Body of pancreas (tissue), 4 donors: ENCODE measurements at regions not wholly inside any gene's neighbourhood (a gene's known extent, or its start where the extent isn't known, plus 50 kb on each side); places are given as distances from the start of the nearest gene placed in this dataset.
A peak's percentile ranks its signal among the peaks of the same experiment; 100 is the strongest.

Source experiments
- ATAC-seq: fragments of 150-250 bp; one replicate; pipeline ENCODE4 v1.9.1; 2016
- DNase-seq, 4 donors: peaks; one replicate each; pipeline ENCODE4 v3.0.0-alpha.2; 2019
- H3K27ac ChIP-seq, 4 donors: fragments of 200-600 bp; sonication (generic); 1 replicate in 3 of 4; 2 replicates in 1 of 4; pipeline versions ENCODE4 v1.5.1 to v1.6.1; 2016 to 2019; ENCODE audit warnings: mild to moderate bottlenecking in 1 of 4, mixed read lengths in 1 of 4, moderate library complexity in 1 of 4
- H3K27me3 ChIP-seq, 2 donors: fragments of 200-600 bp; sonication (generic); one replicate each; pipeline ENCODE4 v1.6.0; 2016; ENCODE audit warnings: mild to moderate bottlenecking in 1 of 2
- H3K36me3 ChIP-seq, 2 donors: fragments of 200-600 bp; sonication (generic); replicated peaks in 1 of 2; 2 replicates each; pipeline ENCODE4 v1.5.1; 2016; ENCODE audit warnings: low read depth in 2 of 2; ENCODE audit not compliant: insufficient read depth in 1 of 2
- H3K4me1 ChIP-seq: fragments of 200-600 bp; sonication (generic); one replicate; pipeline ENCODE4 v1.6.0; 2016
- H3K4me3 ChIP-seq, 2 donors: fragments of 200-600 bp; sonication (generic); 1 replicate in 1 of 2; 2 replicates in 1 of 2; pipeline ENCODE4 v1.5.1; 2016 to 2019
- H3K9me3 ChIP-seq, 3 donors: fragments of 200-600 bp; sonication (generic); 1 replicate in 2 of 3; 2 replicates in 1 of 3; pipeline ENCODE4 v1.5.1; 2016
- POLR2A ChIP-seq, 3 donors: fragments of 450-650 bp; IDR thresholded peaks; one replicate each; pipeline ENCODE4 v1.6.1; 2016; ENCODE audit warnings: antibody characterized with exemption in 3 of 3, mild to moderate bottlenecking in 2 of 3
- WGBS, 2 donors: methylation state at CpG; one replicate each; pipeline ENCODE4 v1.1.5; 2017; 5-methylcytosine and 5-hydroxymethylcytosine counted together
- intact Hi-C: fragments of 100-400 bp; cut with DNase I; formaldehyde crosslinking; loops from one replicate; pipeline ENCODE4 v1.15.1; 2023
- TF ChIP-seq, protein P1 (sequence below), 7 experiments: fragments of 450-650 bp in 4 of 7; fragments of 200-600 bp in 3 of 7; sonication (generic) in 3 of 7; IDR thresholded peaks; one replicate each; pipeline ENCODE4 v1.5.1; 2016 to 2019; ENCODE audit warnings: antibody characterized with exemption in 7 of 7

DNA sequence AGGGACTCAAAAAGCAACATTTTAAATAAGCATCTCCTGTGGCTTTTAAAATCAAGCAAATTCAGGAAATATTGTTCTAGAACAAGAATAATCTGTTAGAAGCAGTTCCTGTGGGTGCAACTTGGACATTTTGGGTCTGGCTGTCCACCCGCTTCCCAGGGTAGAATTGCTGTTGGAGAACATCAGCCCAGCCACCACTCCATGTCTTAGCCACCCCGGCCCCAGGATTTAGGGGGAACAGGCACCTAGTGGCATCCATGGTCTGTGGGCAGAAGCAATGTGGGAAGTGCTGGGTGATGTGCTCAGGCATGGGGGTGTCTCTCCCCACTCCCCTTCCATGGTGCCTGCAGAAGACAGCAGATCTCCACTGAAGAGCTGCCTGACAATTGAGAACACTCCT lies 162.6 kb downstream of the KLF13 start:
- TF ChIP-seq, protein P1, sequence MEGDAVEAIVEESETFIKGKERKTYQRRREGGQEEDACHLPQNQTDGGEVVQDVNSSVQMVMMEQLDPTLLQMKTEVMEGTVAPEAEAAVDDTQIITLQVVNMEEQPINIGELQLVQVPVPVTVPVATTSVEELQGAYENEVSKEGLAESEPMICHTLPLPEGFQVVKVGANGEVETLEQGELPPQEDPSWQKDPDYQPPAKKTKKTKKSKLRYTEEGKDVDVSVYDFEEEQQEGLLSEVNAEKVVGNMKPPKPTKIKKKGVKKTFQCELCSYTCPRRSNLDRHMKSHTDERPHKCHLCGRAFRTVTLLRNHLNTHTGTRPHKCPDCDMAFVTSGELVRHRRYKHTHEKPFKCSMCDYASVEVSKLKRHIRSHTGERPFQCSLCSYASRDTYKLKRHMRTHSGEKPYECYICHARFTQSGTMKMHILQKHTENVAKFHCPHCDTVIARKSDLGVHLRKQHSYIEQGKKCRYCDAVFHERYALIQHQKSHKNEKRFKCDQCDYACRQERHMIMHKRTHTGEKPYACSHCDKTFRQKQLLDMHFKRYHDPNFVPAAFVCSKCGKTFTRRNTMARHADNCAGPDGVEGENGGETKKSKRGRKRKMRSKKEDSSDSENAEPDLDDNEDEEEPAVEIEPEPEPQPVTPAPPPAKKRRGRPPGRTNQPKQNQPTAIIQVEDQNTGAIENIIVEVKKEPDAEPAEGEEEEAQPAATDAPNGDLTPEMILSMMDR (IDR thresholded peaks at IDR 0.05), result no peak
- TF ChIP-seq POLR2A (IDR thresholded peaks at IDR 0.05), result no peak
- H3K9me3 ChIP-seq, result no peaks in the 10 kb centered on the region
- H3K4me1 ChIP-seq, result peaks cover 29% of the 10 kb centered on the region
- 67 to 69% methylated on average over 2 of the region's 2 CpGs for WGBS, 2 donors
- intact Hi-C loops, result loop anchor here (5.0 to 10.0 kb wide), 2 partner anchors 84 to 277 kb away; no protein-coding TSS in a partner anchor
- H3K27ac ChIP-seq, result peak overlapping the region in 3 of 4 donors; percentile 6 to 43 (median 28)
- ATAC-seq (no peak), DNase-seq (no peak)
- no peaks in the 10 kb centered on the region for H3K27me3 ChIP-seq
- H3K36me3 ChIP-seq, result no peaks in the 10 kb centered on the region
- H3K4me3 ChIP-seq, result no peak overlapping the region

DNA sequence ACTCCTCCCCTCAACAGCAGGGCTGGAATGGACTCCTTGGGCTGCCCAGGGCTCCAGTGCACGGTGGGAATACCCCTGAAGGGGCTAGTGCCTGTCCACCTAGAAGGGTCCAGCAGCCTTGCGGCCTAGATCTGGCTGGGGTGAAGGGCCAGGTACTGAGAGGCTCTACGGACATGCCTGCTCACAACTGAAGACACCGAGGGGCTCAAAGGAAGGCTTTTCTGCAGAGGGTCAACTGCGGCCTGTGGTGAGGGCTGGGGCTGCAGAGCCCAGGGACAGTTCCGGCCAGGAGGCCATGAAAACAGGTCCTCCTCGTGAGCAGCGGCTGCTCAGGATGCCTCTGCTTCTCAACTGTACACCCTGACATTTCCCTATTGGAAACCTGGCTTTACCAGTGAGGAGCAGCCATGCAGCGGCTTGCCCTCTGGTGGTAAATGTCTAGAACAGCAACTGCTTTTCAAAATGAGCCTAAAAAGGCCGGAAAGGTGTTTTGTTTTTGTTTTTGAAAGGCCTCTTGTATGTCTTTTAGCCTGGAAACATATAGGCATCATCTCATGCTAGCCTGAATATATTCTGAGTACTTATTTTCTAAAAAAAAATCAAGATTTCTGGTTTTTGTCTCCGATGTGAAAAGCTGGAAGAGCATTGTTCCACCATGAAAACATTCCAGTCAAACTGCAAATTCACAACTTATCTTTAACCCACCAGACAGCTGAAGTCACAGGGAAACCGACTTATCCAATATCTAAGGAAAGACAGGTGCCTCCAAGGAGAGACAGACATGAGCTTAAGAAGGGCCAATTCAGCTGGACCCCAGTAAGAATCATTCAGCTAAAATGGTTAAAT lies 163.4 kb downstream of the KLF13 start:
- no peak for TF ChIP-seq POLR2A (IDR thresholded peaks at IDR 0.05)
- TF ChIP-seq, protein P1 (IDR thresholded peaks at IDR 0.05), result peak; percentile 80 to 89 (median 84)
- 11 to 34% methylated on average over 6 to 12 of the region's 12 CpGs for WGBS, 2 donors
- Histone ChIP-seq H3K36me3 (no peaks in the 10 kb centered on the region), H3K4me1 (peaks cover 29% of the 10 kb centered on the region), H3K27me3 (no peaks in the 10 kb centered on the region), H3K27ac (no peak overlapping the region), H3K9me3 (no peaks in the 10 kb centered on the region), H3K4me3 (no peak overlapping the region)
- intact Hi-C loops, result loop anchor here (5.0 to 10.0 kb wide), 2 partner anchors 85 to 278 kb away; no protein-coding TSS in a partner anchor
- ATAC-seq (peak; percentile 58), DNase-seq (peak; percentile 45 to 59 (median 56))

DNA sequence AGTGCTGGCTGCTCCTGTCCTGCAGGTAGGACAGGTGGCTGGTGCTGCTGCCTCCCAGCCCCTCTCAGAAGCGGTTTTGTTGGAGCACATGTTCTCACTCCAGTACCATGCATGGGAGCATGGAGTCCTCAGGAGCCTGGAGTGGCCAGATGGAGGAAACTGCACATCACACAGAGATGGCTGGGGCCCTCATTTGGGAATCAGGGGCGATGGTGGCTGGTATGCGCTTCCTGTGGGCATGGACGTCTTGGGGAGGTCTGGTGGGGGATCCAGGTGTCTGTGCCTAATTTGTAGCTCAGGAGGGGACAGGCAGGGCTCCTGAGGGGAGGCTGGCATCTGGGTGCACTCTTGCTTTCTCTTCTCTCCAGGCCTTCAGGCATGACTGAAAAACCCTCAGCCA lies 168.2 kb downstream of the KLF13 start:
- TF ChIP-seq POLR2A (IDR thresholded peaks at IDR 0.05), result no peak
- TF ChIP-seq, protein P1 (IDR thresholded peaks at IDR 0.05), result no peak
- DNase-seq (no peak), ATAC-seq (no peak)
- WGBS, 2 donors, result 81 to 100% methylated on average over 4 of the region's 4 CpGs
- Histone ChIP-seq H3K27me3 (no peaks in the 10 kb centered on the region), H3K9me3 (no peaks in the 10 kb centered on the region), H3K27ac (no peak overlapping the region), H3K4me1 (peaks cover 3% of the 10 kb centered on the region), H3K4me3 (no peak overlapping the region), H3K36me3 (no peaks in the 10 kb centered on the region)
- intact Hi-C loops, result no loop called here

DNA sequence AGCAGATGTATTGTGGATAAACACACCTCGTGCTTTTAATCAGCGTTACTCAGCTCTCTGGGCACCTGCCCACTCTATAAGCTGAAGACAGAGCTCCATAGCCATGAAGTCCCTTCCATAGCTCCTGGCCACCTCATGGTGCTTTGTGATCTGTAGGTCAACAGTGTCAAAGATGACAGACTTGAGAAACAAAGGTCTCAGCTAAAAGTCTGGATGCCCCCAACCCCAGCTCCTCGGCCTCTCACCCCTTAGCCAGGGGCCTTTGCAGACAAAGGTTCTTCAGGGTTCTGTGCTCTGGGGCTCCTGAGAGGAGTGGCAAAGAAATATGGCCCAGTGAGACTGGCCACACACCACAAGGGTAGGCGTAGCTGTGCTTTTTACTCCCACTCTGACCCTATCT lies 168.6 kb downstream of the KLF13 start:
- Histone ChIP-seq H3K9me3 (no peaks in the 10 kb centered on the region), H3K4me1 (no peaks in the 10 kb centered on the region), H3K36me3 (no peaks in the 10 kb centered on the region), H3K4me3 (no peak overlapping the region), H3K27me3 (no peaks in the 10 kb centered on the region), H3K27ac (no peak overlapping the region)
- DNase-seq, result no peak
- TF ChIP-seq, protein P1 (IDR thresholded peaks at IDR 0.05), result no peak
- no peak for TF ChIP-seq POLR2A (IDR thresholded peaks at IDR 0.05)
- intact Hi-C loops, result no loop called here
- 75 to 89% methylated on average over 1 to 4 of the region's 4 CpGs for WGBS, 2 donors
- no peak for ATAC-seq
